Ovary (tissue), 3 donors: ENCODE measurements at regions not wholly inside any gene's neighbourhood (a gene's known extent, or its start where the extent isn't known, plus 50 kb on each side); places are given as distances from the start of the nearest gene placed in this dataset.

Experiments
- CTCF ChIP-seq, 3 donors: fragments of 450-650 bp in 2 of 3; fragments of 200-600 bp in 1 of 3; IDR thresholded peaks; one replicate each; pipeline versions ENCODE4 v1.5.1 to v1.8.0; 2016 to 2022; ENCODE audit warnings: antibody characterized with exemption in 3 of 3, mild to moderate bottlenecking in 1 of 3
- EP300 ChIP-seq: sonication (generic); formaldehyde crosslinking; IDR thresholded peaks from one replicate; pipeline ENCODE4 v1.6.1; 2017; ENCODE audit warnings: antibody characterized with exemption
- POLR2A ChIP-seq: fragments of 450-650 bp; IDR thresholded peaks from one replicate; pipeline ENCODE4 v1.6.1; 2017; ENCODE audit warnings: antibody characterized with exemption, mild to moderate bottlenecking, moderate library complexity
- donor health status: DM: no; HTN: no; CAD: no.

- TF ChIP-seq POLR2A (no peak), CTCF (IDR thresholded peaks at IDR 0.05) (no peak), EP300 (no peak)
These were observed 94.8 kb upstream of the PMEPA1 start for GRCh38 chr20:57804470-57805250.
